DMS53 treated with DMSO at 0.1 percent for 48 hours (cell line): ENCODE measurements at regions not wholly inside any gene's neighbourhood (a gene's known extent, or its start where the extent isn't known, plus 50 kb on each side); places are given as distances from the start of the nearest gene placed in this dataset.

Source experiments
- DNase-seq: peaks from one replicate; lab custom pipeline; 2025; ENCODE audit not compliant: unreplicated experiment; lab: John Stamatoyannopoulos, UW

GRCh38 chr3:59698091-59698490 is 648.3 kb upstream of the CFAP20DC start:
- DNase-seq, result no peak

- DNase-seq, result no peak
These were observed 647.0 kb upstream of the CFAP20DC start for GRCh38 chr3:59696783-59697182.

GRCh38 chr3:59695860-59696259 is 646.0 kb upstream of the CFAP20DC start:
- DNase-seq, result no peak

GRCh38 chr3:59692117-59692516 is 642.3 kb upstream of the CFAP20DC start:
- no peak for DNase-seq

- no peak for DNase-seq
These were observed 641.1 kb upstream of the CFAP20DC start for GRCh38 chr3:59690886-59691285.

GRCh38 chr3:59688636-59689035 is 638.8 kb upstream of the CFAP20DC start:
- no peak for DNase-seq

- DNase-seq, result no peak
These were observed 635.6 kb upstream of the CFAP20DC start for GRCh38 chr3:59685432-59685831.

- DNase-seq, result no peak
These were observed 634.9 kb upstream of the CFAP20DC start for GRCh38 chr3:59684766-59685165.

GRCh38 chr3:59680919-59681318 is 631.1 kb upstream of the CFAP20DC start:
- no peak for DNase-seq

- peak; percentile 48 for DNase-seq
These were observed 628.2 kb upstream of the CFAP20DC start for GRCh38 chr3:59677747-59678702.

GRCh38 chr3:59675495-59675894 is 625.7 kb upstream of the CFAP20DC start:
- no peak for DNase-seq

- DNase-seq, result no peak
These were observed 613.4 kb upstream of the CFAP20DC start for GRCh38 chr3:59663076-59663850.

GRCh38 chr3:59660852-59661625 is 611.2 kb upstream of the CFAP20DC start:
- no peak for DNase-seq

- no peak for DNase-seq
These were observed 610.6 kb upstream of the CFAP20DC start for GRCh38 chr3:59660376-59660775.

GRCh38 chr3:59659755-59660154 is 609.9 kb upstream of the CFAP20DC start:
- DNase-seq, result no peak

- no peak for DNase-seq
These were observed 609.0 kb upstream of the CFAP20DC start for GRCh38 chr3:59658866-59659265.

- DNase-seq, result no peak
These were observed 608.4 kb upstream of the CFAP20DC start for GRCh38 chr3:59658274-59658673.

- DNase-seq, result no peak
These were observed 605.7 kb upstream of the CFAP20DC start for GRCh38 chr3:59655418-59656015.

- no peak for DNase-seq
These were observed 604.9 kb upstream of the CFAP20DC start for GRCh38 chr3:59654480-59655417.

GRCh38 chr3:59654123-59654479 is 604.3 kb upstream of the CFAP20DC start:
- no peak for DNase-seq
